Tibial nerve (tissue), 3 donors: ENCODE measurements at regions not wholly inside any gene's neighbourhood (a gene's known extent, or its start where the extent isn't known, plus 50 kb on each side); places are given as distances from the start of the nearest gene placed in this dataset.

Source experiments
- CTCF ChIP-seq, 5 experiments: fragments of 200-600 bp in 3 of 5; fragments of 450-650 bp in 2 of 5; sonication (generic) in 3 of 5; IDR thresholded peaks; one replicate each; pipeline ENCODE4 v1.5.1; 2016 to 2019; ENCODE audit warnings: antibody characterized with exemption in 5 of 5, mild to moderate bottlenecking in 3 of 5, moderate library complexity in 2 of 5
- POLR2A ChIP-seq, 2 donors: fragments of 450-650 bp; IDR thresholded peaks; one replicate each; pipeline ENCODE4 v1.6.1; 2017; ENCODE audit warnings: antibody characterized with exemption in 2 of 2, mild to moderate bottlenecking in 2 of 2, moderate library complexity in 2 of 2

- TF ChIP-seq CTCF (IDR thresholded peaks at IDR 0.05) = no peak
- no peak for TF ChIP-seq POLR2A (IDR thresholded peaks at IDR 0.05)
Observed at GRCh38 chr5:23627976-23628375, 120.6 kb downstream of the PRDM9 start.
